ENCODE measurements at regions not wholly inside any gene's neighbourhood (a gene's known extent, or its start where the extent isn't known, plus 50 kb on each side); places are given as distances from the start of the nearest gene placed in this dataset.

- Mint-ChIP-seq H3K36me3 (ENCODE audit: unreplicated experiment) (no peaks in the 10 kb centered on the region), H3K4me3 (ENCODE audit: unreplicated experiment) (no peak overlapping the region), H3K9me3 (ENCODE audit: unreplicated experiment) (no peaks in the 10 kb centered on the region), H3K27ac (ENCODE audit: unreplicated experiment) (no peak overlapping the region), H3K4me1 (ENCODE audit: low read depth, unreplicated experiment) (peaks cover 7% of the 10 kb centered on the region), H3K27me3 (ENCODE audit: unreplicated experiment) (no peaks in the 10 kb centered on the region)
- no peak for DNase-seq
- no peak for TF ChIP-seq CTCF (IDR thresholded peaks at IDR 0.05; ENCODE audit: partially characterized antibody, unreplicated experiment)
Measured at GRCh38 chr2:138842341-138842740, 62.2 kb upstream of the NXPH2 start.

- H3K27ac Mint-ChIP-seq (ENCODE audit: unreplicated experiment), result no peak overlapping the region
- TF ChIP-seq CTCF (IDR thresholded peaks at IDR 0.05; ENCODE audit: partially characterized antibody, unreplicated experiment), result no peak
- no peak for DNase-seq
- H3K36me3 Mint-ChIP-seq (ENCODE audit: unreplicated experiment), result no peaks in the 10 kb centered on the region
- H3K27me3 Mint-ChIP-seq (ENCODE audit: unreplicated experiment), result no peaks in the 10 kb centered on the region
- no peak overlapping the region for H3K4me3 Mint-ChIP-seq (ENCODE audit: unreplicated experiment)
- H3K4me1 Mint-ChIP-seq (ENCODE audit: low read depth, unreplicated experiment), result peaks cover 3% of the 10 kb centered on the region
- H3K9me3 Mint-ChIP-seq (ENCODE audit: unreplicated experiment), result no peaks in the 10 kb centered on the region
Measured at GRCh38 chr2:138841459-138841858, 61.3 kb upstream of the NXPH2 start.

GRCh38 chr2:138838851-138839620 is 58.8 kb upstream of the NXPH2 start:
- H3K36me3 Mint-ChIP-seq (ENCODE audit: unreplicated experiment), result no peaks in the 10 kb centered on the region
- no peak overlapping the region for H3K27ac Mint-ChIP-seq (ENCODE audit: unreplicated experiment)
- H3K9me3 Mint-ChIP-seq (ENCODE audit: unreplicated experiment), result no peaks in the 10 kb centered on the region
- TF ChIP-seq CTCF (IDR thresholded peaks at IDR 0.05; ENCODE audit: partially characterized antibody, unreplicated experiment), result no peak
- peaks cover 7% of the 10 kb centered on the region for H3K4me1 Mint-ChIP-seq (ENCODE audit: low read depth, unreplicated experiment)
- H3K27me3 Mint-ChIP-seq (ENCODE audit: unreplicated experiment), result no peaks in the 10 kb centered on the region
- H3K4me3 Mint-ChIP-seq (ENCODE audit: unreplicated experiment), result no peak overlapping the region
- no peak for DNase-seq

- no peak overlapping the region for H3K4me3 Mint-ChIP-seq (ENCODE audit: unreplicated experiment)
- no peak overlapping the region for H3K27ac Mint-ChIP-seq (ENCODE audit: unreplicated experiment)
- no peak for DNase-seq
- no peaks in the 10 kb centered on the region for H3K9me3 Mint-ChIP-seq (ENCODE audit: unreplicated experiment)
- H3K27me3 Mint-ChIP-seq (ENCODE audit: unreplicated experiment), result peaks cover 2% of the 10 kb centered on the region
- no peak for TF ChIP-seq CTCF (IDR thresholded peaks at IDR 0.05; ENCODE audit: partially characterized antibody, unreplicated experiment)
- H3K4me1 Mint-ChIP-seq (ENCODE audit: low read depth, unreplicated experiment), result peaks cover 13% of the 10 kb centered on the region
- no peaks in the 10 kb centered on the region for H3K36me3 Mint-ChIP-seq (ENCODE audit: unreplicated experiment)
Measured at GRCh38 chr2:138831691-138832090, 51.5 kb upstream of the NXPH2 start.

GRCh38 chr2:138831154-138831553 is 51.0 kb upstream of the NXPH2 start:
- Mint-ChIP-seq H3K4me1 (ENCODE audit: low read depth, unreplicated experiment) (peaks cover 16% of the 10 kb centered on the region), H3K27ac (ENCODE audit: unreplicated experiment) (no peak overlapping the region), H3K36me3 (ENCODE audit: unreplicated experiment) (no peaks in the 10 kb centered on the region), H3K27me3 (ENCODE audit: unreplicated experiment) (peaks cover 2% of the 10 kb centered on the region), H3K4me3 (ENCODE audit: unreplicated experiment) (no peak overlapping the region), H3K9me3 (ENCODE audit: unreplicated experiment) (no peaks in the 10 kb centered on the region)
- no peak for DNase-seq
- no peak for TF ChIP-seq CTCF (IDR thresholded peaks at IDR 0.05; ENCODE audit: partially characterized antibody, unreplicated experiment)

Data from glutamatergic neuron (in vitro differentiated cells).